ENCODE measurements at regions not wholly inside any gene's neighbourhood (a gene's known extent, or its start where the extent isn't known, plus 50 kb on each side); places are given as distances from the start of the nearest gene placed in this dataset.
A peak's percentile ranks its signal among the peaks of the same experiment; 100 is the strongest.

- DNase-seq, result no peak
Observed at GRCh38 chr1:59033761-59034160, 249.9 kb upstream of the JUN start.

DNA sequence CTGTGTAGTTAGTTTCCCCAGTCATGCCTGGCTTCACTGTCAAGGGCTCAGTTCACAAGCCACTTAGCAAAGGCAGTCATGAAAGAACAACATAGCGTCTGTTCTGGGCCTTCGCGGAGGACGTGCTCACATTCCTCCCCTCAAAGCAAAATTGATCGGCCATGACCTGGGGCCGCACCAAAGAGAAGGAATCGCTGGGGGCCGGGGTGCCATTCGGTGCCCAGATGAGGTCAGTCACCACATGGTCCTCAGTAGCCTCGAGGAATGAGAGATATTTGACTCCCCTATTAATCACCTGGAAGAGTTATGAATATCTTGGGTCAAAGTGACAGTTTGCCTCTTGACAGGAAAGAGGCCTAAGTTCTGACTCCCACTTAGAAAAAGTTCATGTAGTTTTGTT lies 251.1 kb upstream of the JUN start:
- DNase-seq, result no peak

- DNase-seq, result no peak
Observed at GRCh38 chr1:59039551-59039950, 255.7 kb upstream of the JUN start.

GRCh38 chr1:59040486-59040885 lies 256.4 kb upstream of the FGGY start:
- no peak for DNase-seq

GRCh38 chr1:59041646-59042277 lies 255.1 kb upstream of the FGGY start:
- DNase-seq, result no peak

- no peak for DNase-seq
Observed at GRCh38 chr1:59043796-59044195, 253.1 kb upstream of the FGGY start.

DNA sequence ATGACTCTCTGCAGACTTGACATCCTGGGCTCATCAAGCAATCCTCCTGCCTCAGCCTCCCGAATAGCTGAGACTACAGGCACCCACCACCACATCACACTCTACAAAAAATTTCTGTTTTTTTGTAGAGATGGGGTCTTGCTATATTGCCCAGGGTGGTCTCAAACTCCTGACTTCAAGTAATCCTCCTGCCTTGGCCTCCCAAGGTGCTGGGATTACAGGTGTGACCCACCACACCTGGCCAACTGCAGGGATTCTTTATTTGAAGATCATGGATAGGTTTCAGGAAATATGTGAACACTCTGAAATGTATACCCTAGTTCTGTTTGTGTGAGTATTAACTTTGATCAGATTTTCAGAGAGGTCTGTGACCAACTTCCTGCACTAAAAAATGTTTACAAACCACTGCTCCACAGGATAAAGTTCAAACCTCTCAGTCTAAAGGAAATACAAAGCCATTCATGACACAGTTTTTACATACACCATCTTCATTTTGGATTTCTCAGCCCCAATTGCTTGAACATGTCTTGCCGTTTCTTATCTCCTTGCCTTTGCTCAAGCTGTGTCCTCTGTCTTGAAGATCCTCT lies 252.3 kb upstream of the FGGY start:
- DNase-seq, result no peak

GRCh38 chr1:59045137-59045536 lies 251.8 kb upstream of the FGGY start:
- no peak for DNase-seq

- DNase-seq, result no peak
Observed at GRCh38 chr1:59045636-59046035, 251.3 kb upstream of the FGGY start.

- DNase-seq, result no peak
Observed at GRCh38 chr1:59046134-59046533, 250.8 kb upstream of the FGGY start.

DNA sequence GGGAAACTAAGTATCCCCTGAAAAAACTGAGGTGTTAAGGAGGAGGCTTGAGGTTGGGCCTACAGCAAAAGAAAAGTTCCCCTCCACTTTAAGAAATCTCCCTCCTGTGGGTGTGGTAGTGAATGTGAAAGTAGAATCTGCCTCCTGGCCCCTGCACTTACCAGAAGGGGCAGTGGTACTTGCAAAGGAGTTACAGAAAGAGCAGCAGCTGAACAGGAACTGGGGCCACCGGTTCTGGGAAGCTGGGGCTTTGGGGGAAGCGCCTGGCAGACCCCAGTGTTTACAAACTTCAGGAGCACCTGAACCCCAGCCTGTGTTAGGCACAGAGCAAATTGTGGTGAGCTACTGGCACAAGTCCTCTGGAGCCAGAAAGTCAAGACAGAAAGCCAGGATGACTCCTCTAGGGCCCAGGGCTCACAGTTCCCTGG lies 250.2 kb upstream of the FGGY start:
- DNase-seq, result no peak

DNA sequence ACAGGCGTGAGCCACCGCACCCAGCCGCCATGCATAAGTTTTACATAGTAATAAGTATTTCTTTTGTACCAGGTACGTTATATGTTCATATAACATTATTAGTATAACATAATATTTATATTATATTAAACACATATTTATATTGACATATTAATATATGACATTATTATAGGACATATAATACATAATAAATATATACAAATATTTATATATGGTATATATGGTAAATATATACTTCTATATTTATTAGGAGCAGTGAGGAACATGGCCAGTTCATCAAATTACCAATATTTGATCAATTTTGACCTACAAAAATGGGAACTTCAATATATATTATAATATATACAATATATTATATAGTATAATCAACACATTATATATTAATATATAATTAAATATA lies 245.9 kb upstream of the FGGY start:
- no peak for DNase-seq

GRCh38 chr1:59052166-59052590 lies 244.7 kb upstream of the FGGY start:
- DNase-seq, result no peak

DNA sequence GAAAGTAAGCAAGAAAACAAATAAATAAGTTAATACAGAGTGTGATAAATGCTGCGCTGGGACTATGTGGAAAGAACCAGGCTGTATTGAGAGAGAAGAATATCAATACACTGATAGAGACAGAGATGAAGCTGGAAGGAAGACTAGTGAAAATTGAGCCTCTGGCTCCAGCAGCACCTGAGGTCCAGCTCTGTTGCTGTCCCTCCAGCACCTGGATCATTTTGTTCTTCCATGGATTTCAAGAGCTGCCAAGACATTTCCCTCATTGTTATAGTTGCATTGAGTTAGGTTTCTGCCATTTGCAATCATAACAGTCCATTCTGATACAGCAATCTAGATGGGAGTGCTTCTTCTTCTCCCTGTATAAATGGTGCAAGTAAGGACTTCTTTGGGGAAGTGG lies 242.7 kb upstream of the FGGY start:
- DNase-seq, result no peak

DNA sequence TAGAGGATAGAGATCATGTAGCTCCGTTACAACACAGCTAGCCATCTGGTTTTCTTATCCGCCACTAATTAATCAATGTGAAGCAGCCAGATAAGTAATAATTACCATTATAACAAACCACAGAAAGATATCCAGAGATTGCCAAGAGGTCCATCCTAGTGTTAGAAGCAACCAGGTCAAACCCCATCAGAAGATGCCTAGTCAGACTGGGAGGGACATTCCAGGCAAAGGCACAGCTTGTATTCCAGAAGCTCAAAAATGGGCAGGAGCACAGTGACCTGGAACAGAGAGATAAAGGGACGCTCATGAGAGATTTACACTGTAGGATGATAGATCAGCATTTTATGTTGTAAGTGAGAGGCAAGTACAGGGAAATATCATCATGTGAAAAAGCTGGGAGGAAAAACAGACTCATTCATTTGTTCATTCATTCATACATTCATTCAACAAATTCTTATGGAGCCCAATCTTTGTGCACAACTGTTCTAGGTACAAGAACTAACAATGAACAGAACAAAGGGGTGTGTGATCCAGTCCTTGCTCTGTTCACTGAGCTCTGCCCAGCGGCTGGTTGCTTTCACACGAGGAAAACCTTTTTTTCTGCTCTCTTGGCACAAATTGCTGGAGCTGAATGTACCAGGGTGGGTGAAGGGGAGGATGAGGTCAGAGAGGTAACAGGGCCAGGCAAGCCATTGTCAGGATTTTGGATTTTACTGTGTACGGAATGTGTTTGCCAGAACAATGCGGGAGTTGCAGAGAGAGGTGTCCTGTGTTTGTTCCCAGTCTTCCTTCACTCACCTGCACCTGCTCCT lies 240.8 kb upstream of the FGGY start:
- DNase-seq, result no peak

- DNase-seq, result no peak
Observed at GRCh38 chr1:59057211-59057694, 239.6 kb upstream of the FGGY start.

DNA sequence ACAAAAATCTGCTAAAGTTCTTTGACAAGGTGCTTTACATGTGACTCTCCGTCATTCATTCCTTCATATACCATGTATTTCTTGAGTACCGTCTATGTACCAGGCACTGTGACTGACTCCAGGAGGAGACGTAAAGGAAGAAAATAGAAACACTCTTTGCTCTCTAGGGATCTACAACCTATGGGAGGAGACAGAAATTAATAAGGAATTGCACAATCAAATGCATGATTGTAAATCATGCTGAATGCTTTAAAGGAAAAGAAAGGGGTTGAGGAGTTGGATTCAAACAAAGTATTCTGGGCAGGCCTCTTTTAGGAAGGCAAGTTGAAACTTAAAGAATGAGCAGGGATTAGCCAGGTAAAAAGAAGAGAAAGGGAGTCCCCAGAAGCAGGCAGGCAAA lies 239.1 kb upstream of the FGGY start:
- DNase-seq, result no peak

- DNase-seq, result no peak
Observed at GRCh38 chr1:59058665-59059439, 238.0 kb upstream of the FGGY start.

DNA sequence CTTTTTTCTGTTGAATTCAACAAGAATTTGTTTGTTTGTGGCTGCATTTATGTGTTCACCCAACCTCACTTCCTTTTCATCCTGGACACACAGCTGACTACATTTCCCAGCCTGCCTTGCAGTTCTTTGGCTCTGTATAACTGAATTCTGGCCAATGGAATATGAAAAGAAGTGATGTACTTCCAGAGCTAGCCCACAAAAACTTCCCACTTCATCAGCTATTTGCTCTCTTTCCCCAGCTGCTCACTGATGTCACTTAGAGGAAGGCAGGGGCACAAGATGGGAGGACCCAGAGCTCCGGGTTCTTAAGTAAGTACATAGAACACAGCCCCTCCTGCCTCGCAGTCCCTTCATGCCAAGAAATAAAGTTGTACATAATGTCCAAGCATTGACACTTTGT lies 235.0 kb upstream of the FGGY start:
- DNase-seq, result peak; percentile 11

- DNase-seq, result no peak
Observed at GRCh38 chr1:59062743-59063142, 234.2 kb upstream of the FGGY start.

- DNase-seq, result no peak
Observed at GRCh38 chr1:59063501-59063900, 233.4 kb upstream of the FGGY start.

GRCh38 chr1:59064592-59064991 lies 232.3 kb upstream of the FGGY start:
- DNase-seq, result no peak

GRCh38 chr1:59066236-59066635 lies 230.7 kb upstream of the FGGY start:
- DNase-seq, result no peak

Measured in NCI-H446 treated with DMSO at 0.1 percent for 48 hours (cell line).